ENCODE measurements at regions not wholly inside any gene's neighbourhood (a gene's known extent, or its start where the extent isn't known, plus 50 kb on each side); places are given as distances from the start of the nearest gene placed in this dataset.
A peak's percentile ranks its signal among the peaks of the same experiment; 100 is the strongest.

DNA sequence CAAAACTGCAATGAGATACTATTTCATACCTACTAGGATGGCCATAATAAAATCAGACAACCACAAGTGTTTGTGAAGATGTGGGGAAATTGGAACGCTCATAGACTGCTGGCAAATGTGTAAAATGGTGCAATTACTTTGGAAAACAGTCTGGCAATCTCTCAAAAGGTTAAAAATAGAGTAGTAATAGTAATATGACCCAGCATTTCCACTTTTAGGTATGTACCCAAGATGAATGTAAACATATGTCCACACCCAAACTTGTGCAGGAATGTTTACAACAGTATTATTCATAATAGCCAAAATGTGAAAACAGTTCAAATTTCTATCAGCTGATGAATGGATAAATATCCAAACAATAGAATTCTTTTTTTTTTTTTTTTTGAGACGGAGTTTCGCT lies 731.6 kb upstream of the ANKRD30A start:
- H3K4me3 ChIP-seq (ENCODE audit: low read depth, low read length), result no peak overlapping the region
- TF ChIP-seq, protein P1, sequence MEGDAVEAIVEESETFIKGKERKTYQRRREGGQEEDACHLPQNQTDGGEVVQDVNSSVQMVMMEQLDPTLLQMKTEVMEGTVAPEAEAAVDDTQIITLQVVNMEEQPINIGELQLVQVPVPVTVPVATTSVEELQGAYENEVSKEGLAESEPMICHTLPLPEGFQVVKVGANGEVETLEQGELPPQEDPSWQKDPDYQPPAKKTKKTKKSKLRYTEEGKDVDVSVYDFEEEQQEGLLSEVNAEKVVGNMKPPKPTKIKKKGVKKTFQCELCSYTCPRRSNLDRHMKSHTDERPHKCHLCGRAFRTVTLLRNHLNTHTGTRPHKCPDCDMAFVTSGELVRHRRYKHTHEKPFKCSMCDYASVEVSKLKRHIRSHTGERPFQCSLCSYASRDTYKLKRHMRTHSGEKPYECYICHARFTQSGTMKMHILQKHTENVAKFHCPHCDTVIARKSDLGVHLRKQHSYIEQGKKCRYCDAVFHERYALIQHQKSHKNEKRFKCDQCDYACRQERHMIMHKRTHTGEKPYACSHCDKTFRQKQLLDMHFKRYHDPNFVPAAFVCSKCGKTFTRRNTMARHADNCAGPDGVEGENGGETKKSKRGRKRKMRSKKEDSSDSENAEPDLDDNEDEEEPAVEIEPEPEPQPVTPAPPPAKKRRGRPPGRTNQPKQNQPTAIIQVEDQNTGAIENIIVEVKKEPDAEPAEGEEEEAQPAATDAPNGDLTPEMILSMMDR (IDR thresholded peaks at IDR 0.05; ENCODE audit: insufficient read depth, low read depth, low read length, missing control alignments), result no peak
- no peak for DNase-seq (ENCODE audit: low read depth)

DNA sequence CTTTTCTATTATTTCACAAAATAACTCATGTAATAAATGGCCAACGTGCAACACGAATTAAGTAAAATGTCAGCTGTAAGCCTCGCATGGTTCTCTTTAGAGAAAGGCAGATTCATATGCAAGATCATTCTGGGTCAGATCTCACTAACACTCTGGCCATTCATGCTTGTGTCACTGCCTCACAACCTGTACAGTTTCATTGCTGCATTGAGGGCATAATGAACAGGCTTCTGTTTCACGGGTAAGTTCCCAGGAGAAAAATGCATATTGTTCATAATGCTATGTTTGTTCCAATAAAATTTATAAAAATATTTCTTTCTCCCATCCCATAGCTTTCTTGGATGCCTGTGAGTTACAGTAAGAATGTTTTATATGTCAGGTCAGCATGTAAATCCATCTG lies 734.0 kb upstream of the ANKRD30A start:
- DNase-seq (ENCODE audit: low read depth), result no peak
- TF ChIP-seq, protein P1 (IDR thresholded peaks at IDR 0.05; ENCODE audit: insufficient read depth, low read depth, low read length, missing control alignments), result no peak
- no peak overlapping the region for H3K4me3 ChIP-seq (ENCODE audit: low read depth, low read length)

DNA sequence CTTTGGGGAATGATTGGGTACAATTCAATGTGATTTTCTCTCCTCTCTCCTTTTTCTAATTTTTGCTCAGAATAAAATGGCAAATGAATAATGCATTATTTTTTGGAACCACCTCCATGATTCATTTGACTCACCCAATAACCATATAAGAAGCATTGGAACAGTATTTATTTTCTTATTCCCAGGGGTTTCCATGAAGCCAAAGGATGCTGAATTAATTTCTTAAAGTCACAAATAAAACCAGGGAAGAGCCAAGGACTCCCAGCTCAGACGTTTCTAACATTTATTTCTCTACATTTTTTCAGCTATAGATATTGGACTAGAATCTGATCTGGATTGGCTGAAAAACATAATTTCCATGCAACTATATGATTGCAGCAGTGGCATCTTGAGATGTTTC lies 735.2 kb upstream of the ANKRD30A start:
- DNase-seq (ENCODE audit: low read depth), result no peak
- no peak overlapping the region for H3K4me3 ChIP-seq (ENCODE audit: low read depth, low read length)
- TF ChIP-seq, protein P1 (IDR thresholded peaks at IDR 0.05; ENCODE audit: insufficient read depth, low read depth, low read length, missing control alignments), result no peak

DNA sequence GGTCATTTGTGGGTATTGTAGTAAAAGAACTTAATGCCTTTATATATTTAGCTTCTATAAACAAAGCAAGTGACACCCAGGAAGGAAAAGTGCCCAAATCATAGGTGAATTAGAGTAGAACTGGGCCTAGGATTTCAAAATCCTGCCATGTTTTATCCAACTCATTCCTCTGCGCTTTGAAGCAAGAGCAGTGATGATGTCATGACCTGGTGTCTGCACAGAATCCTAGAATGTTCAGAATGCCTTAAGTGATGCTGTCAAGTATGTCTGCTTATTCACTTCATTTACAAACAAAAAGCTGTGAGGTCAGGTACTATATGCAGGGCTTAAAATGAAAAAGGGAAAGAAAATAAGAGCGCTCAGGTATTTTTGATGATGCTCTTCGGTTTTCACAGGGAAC lies 737.2 kb upstream of the ANKRD30A start:
- TF ChIP-seq, protein P1 (IDR thresholded peaks at IDR 0.05; ENCODE audit: insufficient read depth, low read depth, low read length, missing control alignments), result no peak
- DNase-seq (ENCODE audit: low read depth), result no peak
- H3K4me3 ChIP-seq (ENCODE audit: low read depth, low read length), result no peak overlapping the region

GRCh38 chr10:36385693-36386092 lies 739.7 kb upstream of the ANKRD30A start:
- no peak overlapping the region for H3K4me3 ChIP-seq (ENCODE audit: low read depth, low read length)
- TF ChIP-seq, protein P1 (IDR thresholded peaks at IDR 0.05; ENCODE audit: insufficient read depth, low read depth, low read length, missing control alignments), result no peak
- no peak for DNase-seq (ENCODE audit: low read depth)

DNA sequence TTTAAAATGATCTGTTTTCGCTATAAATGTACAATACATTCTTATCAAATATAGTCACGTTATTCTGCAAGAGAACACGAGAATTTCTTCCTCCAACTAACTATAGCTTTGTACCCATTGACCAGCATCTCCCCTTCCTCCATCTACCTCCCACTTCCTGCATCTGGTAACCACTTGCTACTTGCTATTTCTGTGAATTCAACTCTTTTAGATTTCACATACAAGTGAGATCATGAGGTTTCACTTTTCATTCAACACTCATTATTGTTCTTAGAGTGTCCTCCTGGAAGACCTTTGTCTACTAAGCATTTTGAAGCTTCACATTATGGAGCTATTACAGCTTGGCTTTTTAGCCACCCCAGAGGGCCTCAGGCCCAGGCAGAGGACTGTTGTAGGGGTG lies 741.3 kb upstream of the FZD8 start:
- H3K4me3 ChIP-seq (ENCODE audit: low read depth, low read length), result no peak overlapping the region
- DNase-seq (ENCODE audit: low read depth), result peak; percentile 18
- TF ChIP-seq, protein P1 (IDR thresholded peaks at IDR 0.05; ENCODE audit: insufficient read depth, low read depth, low read length, missing control alignments), result no peak

DNA sequence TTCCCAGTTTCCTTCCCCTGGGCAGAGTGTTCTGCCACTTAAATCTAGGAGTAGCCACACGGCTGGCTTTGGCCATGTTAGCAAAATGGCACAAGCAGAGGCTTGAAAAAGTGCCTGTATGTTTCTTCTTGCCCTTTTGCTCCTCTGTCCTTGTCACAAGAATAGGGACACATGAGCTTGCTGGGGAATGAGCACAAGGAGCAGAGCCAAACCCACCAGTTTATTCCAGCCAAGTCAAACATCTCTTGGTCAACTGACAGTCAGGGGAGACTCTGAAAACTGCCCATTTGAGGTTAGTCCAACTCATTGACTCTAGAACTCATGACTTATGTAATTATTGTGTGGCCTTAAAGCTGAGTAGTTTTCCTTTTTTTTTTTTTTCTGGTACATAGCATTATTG lies 739.7 kb upstream of the FZD8 start:
- TF ChIP-seq, protein P1 (IDR thresholded peaks at IDR 0.05; ENCODE audit: insufficient read depth, low read depth, low read length, missing control alignments), result no peak
- DNase-seq (ENCODE audit: low read depth), result no peak
- H3K4me3 ChIP-seq (ENCODE audit: low read depth, low read length), result no peak overlapping the region
